ENCODE measurements at regions not wholly inside any gene's neighbourhood (a gene's known extent, or its start where the extent isn't known, plus 50 kb on each side); places are given as distances from the start of the nearest gene placed in this dataset.

- no peak for TF ChIP-seq CTCF (conservative IDR thresholded peaks at IDR 0.05 in 1 of 2, IDR thresholded peaks at IDR 0.05 in 1 of 2; ENCODE audit: low read depth in 1 of 2, low read length in 2 of 2)
- no peak for TF ChIP-seq EZH2 (IDR thresholded peaks at IDR 0.05; ENCODE audit: low read length, missing control alignments)
These were observed 190.9 kb upstream of the RASSF8 start for GRCh38 chr12:25767606-25768005.

Data from fibroblast of lung (primary cell).